ENCODE measurements at regions not wholly inside any gene's neighbourhood (a gene's known extent, or its start where the extent isn't known, plus 50 kb on each side); places are given as distances from the start of the nearest gene placed in this dataset.
"Not testable (repeated sequence)": the region's sequence is repeated elsewhere in the genome, so short reads cannot be mapped to it uniquely, and the experiment has no call there.

GRCh38 chrX:113001836-113002235, 161.2 kb upstream of the AMOT start:
- no peak for DNase-seq

- no peak for DNase-seq
These were observed 157.4 kb upstream of the AMOT start for GRCh38 chrX:112997991-112998390.

GRCh38 chrX:112991801-112992200, 151.2 kb upstream of the AMOT start:
- DNase-seq = no peak

GRCh38 chrX:112979879-112980278, 139.2 kb upstream of the AMOT start:
- no peak for DNase-seq

- DNase-seq = no peak
These were observed 127.9 kb upstream of the AMOT start for GRCh38 chrX:112968351-112969133.

GRCh38 chrX:112967903-112968302, 127.3 kb upstream of the AMOT start:
- no peak for DNase-seq

- DNase-seq = no peak
These were observed 126.7 kb upstream of the AMOT start for GRCh38 chrX:112967341-112967740.

- DNase-seq = no peak
These were observed 121.3 kb upstream of the AMOT start for GRCh38 chrX:112961981-112962380.

GRCh38 chrX:112947981-112948615, 107.5 kb upstream of the AMOT start:
- peak; percentile 13 for DNase-seq

- DNase-seq = no peak
These were observed 105.6 kb upstream of the AMOT start for GRCh38 chrX:112946227-112946626.

DNA sequence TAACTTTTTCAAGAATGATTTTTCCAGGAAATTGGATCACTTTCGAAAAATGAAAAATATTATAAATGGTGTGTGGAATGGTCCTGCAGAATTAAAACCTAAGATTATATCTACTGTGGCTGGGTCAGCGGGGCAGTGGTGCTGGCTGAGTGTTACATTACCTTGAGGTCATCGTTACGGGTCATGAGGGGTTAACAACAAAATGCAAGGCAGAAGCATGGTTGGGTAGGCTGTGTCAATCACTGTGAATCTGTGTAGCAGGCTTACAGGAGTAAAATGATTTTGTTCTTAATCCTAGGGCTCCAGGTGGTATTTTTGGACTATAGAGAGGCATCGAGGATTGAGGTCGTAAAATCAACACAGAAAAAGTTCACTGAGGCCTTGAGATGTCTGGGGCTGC, 105.2 kb upstream of the AMOT start:
- no peak for DNase-seq

- DNase-seq = no peak
These were observed 100.7 kb upstream of the AMOT start for GRCh38 chrX:112941209-112941837.

- no peak for DNase-seq
These were observed 94.4 kb upstream of the AMOT start for GRCh38 chrX:112935029-112935428.

DNA sequence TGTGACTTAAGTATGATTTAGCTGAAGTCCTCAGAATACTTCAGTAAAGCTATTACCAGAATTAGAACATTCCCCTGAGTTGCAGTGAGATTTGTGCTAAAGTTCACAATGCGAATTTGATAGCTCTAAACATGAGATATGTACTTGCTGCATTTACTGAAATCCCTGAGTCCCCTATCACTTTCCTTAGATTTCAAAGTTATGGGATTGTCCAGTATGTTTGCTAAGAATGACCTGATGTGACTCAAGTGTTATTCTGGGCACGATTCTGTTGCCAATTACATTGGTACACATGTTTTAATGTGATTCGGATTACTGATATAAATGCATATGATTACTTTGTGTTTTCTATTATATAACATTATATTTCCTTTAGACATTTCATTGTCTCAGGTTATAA, 91.3 kb upstream of the AMOT start:
- DNase-seq = no peak

DNA sequence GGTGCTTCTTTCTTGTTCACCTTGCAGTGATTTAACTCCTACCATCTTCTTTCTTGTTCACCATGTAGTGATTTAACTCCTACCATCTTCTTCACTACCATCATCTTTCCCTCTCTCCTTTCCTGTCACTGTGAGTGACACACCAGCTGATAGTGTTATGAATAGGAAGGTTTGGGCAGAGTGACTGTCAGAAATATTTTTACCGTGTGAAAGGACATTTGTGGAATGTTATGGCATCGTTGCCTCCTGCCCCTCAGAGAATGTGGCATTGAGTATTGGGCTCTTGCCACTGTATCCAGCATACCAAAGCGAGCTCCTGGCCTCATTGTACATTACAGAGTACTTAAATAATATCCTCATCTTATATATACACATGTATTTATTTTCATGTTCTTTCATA, 90.8 kb upstream of the AMOT start:
- DNase-seq = no peak

- DNase-seq = not testable (repeated sequence)
These were observed 82.8 kb upstream of the AMOT start for GRCh38 chrX:112923381-112923780.

- DNase-seq = no peak
These were observed 73.2 kb upstream of the AMOT start for GRCh38 chrX:112913807-112914206.

- DNase-seq = no peak
These were observed 69.8 kb upstream of the AMOT start for GRCh38 chrX:112910418-112910817.

GRCh38 chrX:112901869-112902725, 61.5 kb upstream of the AMOT start:
- DNase-seq = no peak

GRCh38 chrX:112896051-112896450, 55.4 kb upstream of the AMOT start:
- DNase-seq = no peak
